GM23338 (cell line): ENCODE measurements at regions not wholly inside any gene's neighbourhood (a gene's known extent, or its start where the extent isn't known, plus 50 kb on each side); places are given as distances from the start of the nearest gene placed in this dataset.
A peak's percentile ranks its signal among the peaks of the same experiment; 100 is the strongest.

Experiments used
- CREB1 ChIP-seq: fragments of 250-450 bp; sonication (Bioruptor Pico); IDR thresholded peaks from 2 replicates; pipeline ENCODE4 v1.5.0; 2020; ENCODE audit warnings: low read depth, mild to moderate bottlenecking, moderate library complexity
- CTCF ChIP-seq, 2 experiments: fragments of 200-600 bp in 1 of 2; sonication (generic) in 1 of 2; conservative IDR thresholded peaks; 2 replicates each; pipeline versions ENCODE4 v1.5.1 to v1.6.1; 2016 to 2017; ENCODE audit warnings: antibody characterized with exemption in 2 of 2, low read depth in 2 of 2, mild to moderate bottlenecking in 2 of 2, moderate library complexity in 1 of 2
- ETS1 ChIP-seq: IDR thresholded peaks from 2 replicates; pipeline ENCODE4 v1.6.1; 2016; ENCODE audit warnings: antibody characterized with exemption
- EZH2 ChIP-seq: fragments of 200-600 bp; sonication (generic); IDR thresholded peaks from one replicate; pipeline ENCODE4 v1.8.0; 2017; ENCODE audit warnings: antibody characterized with exemption, mild to moderate bottlenecking, low read depth; ENCODE audit not compliant: unreplicated experiment
- EZH2phosphoT487 ChIP-seq: fragments of 200-600 bp; sonication (generic); IDR thresholded peaks from one replicate; pipeline ENCODE4 v1.8.1; 2018; ENCODE audit warnings: antibody characterized with exemption; ENCODE audit not compliant: unreplicated experiment
- JUNB ChIP-seq: IDR thresholded peaks from one replicate; pipeline ENCODE4 v1.6.1; 2016; ENCODE audit warnings: antibody characterized with exemption; ENCODE audit not compliant: unreplicated experiment
- NANOG ChIP-seq: IDR thresholded peaks from 2 replicates; pipeline ENCODE4 v1.6.1; 2016; ENCODE audit warnings: antibody characterized with exemption, borderline replicate concordance
- POLR2AphosphoS5 ChIP-seq: IDR thresholded peaks from 2 replicates; pipeline ENCODE4 v1.6.1; 2016; ENCODE audit warnings: antibody characterized with exemption, low read depth
- REST ChIP-seq: IDR thresholded peaks from one replicate; pipeline ENCODE4 v1.6.1; 2018; ENCODE audit warnings: antibody characterized with exemption; ENCODE audit not compliant: unreplicated experiment
- STAT1 ChIP-seq: IDR thresholded peaks from one replicate; pipeline ENCODE4 v1.6.1; 2016; ENCODE audit warnings: antibody characterized with exemption; ENCODE audit not compliant: unreplicated experiment
- ZNF114 ChIP-seq: fragments of 250-450 bp; sonication (Bioruptor Pico); IDR thresholded peaks from 2 replicates; pipeline ENCODE4 v1.5.0; 2020; ENCODE audit warnings: mild to moderate bottlenecking, moderate library complexity
- ZNF331 ChIP-seq: fragments of 250-450 bp; sonication (Bioruptor Pico); IDR thresholded peaks from 2 replicates; pipeline ENCODE4 v1.5.0; 2020; ENCODE audit warnings: low read depth, mild to moderate bottlenecking, moderate library complexity
- ZNF462 ChIP-seq: fragments of 250-450 bp; sonication (Bioruptor Pico); IDR thresholded peaks from 2 replicates; pipeline ENCODE4 v1.5.0; 2020; ENCODE audit warnings: mild to moderate bottlenecking, moderate library complexity

GRCh38 chr11:122229481-122230384 lies 113.7 kb upstream of the BLID start:
- TF ChIP-seq CTCF (conservative IDR thresholded peaks at IDR 0.05; ENCODE audit: low read depth in 2 of 2) (no peak), EZH2phosphoT487 (no peak), REST (no peak), CREB1 (CRISPR knock-in tag) (no peak), POLR2AphosphoS5 (0 out of 2 replicates have a peak, but pooled peaks have one; percentile 16), NANOG (no peak), STAT1 (no peak), ETS1 (no peak), JUNB (no peak), EZH2 (no peak), ZNF114 (CRISPR knock-in tag) (no peak), ZNF331 (CRISPR knock-in tag) (no peak), ZNF462 (CRISPR knock-in tag) (no peak)
